T47D (cell line): ENCODE measurements at regions not wholly inside any gene's neighbourhood (a gene's known extent, or its start where the extent isn't known, plus 50 kb on each side); places are given as distances from the start of the nearest gene placed in this dataset.
"Not testable (repeated sequence)": the region's sequence is repeated elsewhere in the genome, so short reads cannot be mapped to it uniquely, and the experiment has no call there.

Experiments used
- DNase-seq, 2 experiments: peaks; one replicate each; pipeline versions ENCODE4 v3.0.0 to v3.0.0-alpha.2; 2011 to 2012; ENCODE audit warnings: low read depth in 1 of 2, low spot score in 1 of 2
- JUND ChIP-seq: IDR thresholded peaks from 2 replicates; pipeline ENCODE4 v1.6.1; 2012; ENCODE audit warnings: low read depth
- in situ Hi-C: cut with HindIII; loops from 2 replicates; pipeline ENCODE4 v1.10.0; 2016; ENCODE audit warnings: low sequenced_read_pairs, low pct_unique_long_range_greater_than_20kb

DNA sequence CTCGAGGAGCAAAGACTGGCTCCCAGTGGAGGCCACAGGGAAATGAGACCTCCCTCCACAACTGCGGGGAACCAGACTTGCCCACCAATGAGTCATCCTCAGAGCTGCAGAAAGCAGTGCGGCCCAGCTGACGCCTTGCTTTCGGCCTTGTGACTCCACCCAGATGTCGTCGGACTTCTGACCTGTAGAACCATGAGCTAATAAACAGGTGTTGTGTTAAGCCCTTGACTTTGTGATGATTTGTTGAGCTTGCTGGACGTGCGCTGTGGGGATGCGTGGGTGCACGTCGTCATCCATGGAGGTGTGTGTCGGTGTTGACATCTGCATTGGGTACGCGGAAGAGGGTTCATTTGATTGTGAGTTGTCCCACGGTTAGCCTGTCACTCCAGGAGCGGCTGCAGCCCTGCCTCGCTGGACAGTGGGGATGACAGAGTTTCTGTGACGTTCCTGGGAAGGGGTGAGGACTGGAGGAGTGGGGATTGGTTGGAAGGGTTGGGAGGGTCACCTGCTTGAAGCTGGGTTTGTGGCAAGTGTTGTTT, 154.1 kb downstream of the SH3BP4 start:
- no peak for TF ChIP-seq JUND
- no peak for DNase-seq
- in situ Hi-C loops: no loop called here

DNA sequence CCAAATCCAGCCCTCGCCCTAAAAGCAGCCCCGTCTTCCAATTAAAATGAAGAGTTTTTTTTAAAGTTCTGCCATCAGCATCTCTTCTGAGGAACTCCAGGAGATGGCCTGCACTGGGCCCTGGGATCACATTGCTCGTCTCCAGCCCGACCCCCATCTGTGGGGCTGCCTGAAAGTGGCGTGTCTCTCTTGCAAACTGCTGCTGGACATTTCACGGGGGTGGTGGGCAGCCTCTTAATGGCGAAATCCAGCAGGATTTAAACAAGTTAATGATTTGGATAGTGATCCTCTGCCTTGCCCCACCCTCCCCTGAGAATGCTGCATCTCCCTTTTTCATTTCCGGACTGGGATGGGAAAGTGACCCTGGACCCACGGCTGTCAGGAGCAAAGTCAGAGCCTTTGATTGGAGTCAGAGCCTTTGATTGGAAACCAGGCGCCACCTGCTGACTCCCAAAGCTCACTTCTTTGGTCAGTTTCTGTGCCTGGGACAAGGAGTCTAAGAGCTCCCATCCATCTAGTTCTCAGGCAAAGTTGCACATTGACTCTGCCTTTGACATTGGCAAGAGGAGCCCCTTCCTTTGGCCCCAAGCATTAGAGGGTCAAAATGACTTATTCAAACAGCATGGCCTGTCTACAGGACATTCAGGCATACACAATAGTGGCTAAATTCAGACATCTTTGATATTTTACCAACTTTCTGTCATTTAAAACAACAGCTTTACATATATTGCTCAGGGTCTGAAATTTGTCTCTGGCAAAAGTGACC, 155.2 kb downstream of the SH3BP4 start:
- TF ChIP-seq JUND: no peak
- in situ Hi-C loops: no loop called here
- DNase-seq: peak; percentile 60 to 79

DNA sequence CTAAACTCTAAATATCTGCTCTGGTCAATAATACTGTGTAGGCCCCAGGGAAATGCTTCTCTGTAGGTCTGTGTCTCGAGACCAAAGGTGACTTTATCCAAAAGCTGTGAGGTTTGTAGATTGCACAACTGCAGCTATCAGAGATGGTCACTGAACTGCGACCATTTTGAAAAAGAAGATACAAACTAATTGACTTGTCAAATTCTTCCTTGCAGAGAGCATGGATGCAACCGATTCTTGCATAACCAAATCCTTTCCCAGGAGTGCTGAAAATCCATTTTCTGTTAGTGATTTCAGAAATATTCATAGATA, 155.8 kb downstream of the SH3BP4 start:
- DNase-seq: no peak
- TF ChIP-seq JUND: no peak
- in situ Hi-C loops: no loop called here

DNA sequence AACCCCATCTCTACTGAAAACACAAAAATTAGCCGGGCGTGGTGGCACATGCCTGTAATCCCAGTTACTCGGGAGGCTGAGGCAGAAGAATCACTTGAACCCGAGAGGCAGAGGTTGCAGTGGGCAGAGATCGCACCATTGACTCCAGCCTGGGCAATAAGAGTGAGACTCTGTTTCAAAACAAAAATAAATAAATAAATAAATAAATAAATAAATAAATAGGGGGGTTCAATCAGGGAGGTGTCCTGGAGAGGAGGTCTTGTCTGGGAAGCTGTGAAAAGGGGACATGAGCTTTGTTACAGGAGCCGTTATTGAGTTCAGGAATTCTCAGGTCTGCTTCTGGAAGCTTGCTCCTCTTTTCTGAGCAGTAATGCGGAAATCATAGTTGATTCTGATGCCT, 157.7 kb downstream of the SH3BP4 start:
- in situ Hi-C loops, DNase-seq: not testable (repeated sequence)

DNA sequence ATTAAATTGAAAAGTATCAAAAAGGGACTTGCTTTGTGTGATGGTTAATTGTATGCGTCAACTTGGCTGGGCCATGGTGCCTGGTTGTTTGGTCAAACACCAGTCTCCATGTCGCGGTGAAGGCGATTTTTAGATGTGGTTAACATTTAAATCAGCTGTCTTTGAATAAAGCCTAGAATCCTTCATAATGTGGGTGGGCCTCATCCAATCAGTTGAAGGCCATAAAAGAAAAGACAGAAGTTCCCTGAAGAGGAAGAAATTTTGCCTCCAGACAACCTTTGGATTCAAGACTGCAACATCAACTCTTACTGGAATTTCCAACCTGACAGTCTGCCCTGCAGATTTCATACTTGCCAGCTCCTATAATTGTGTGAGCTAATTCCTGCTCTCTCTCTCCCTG, 160.5 kb downstream of the SH3BP4 start:
- in situ Hi-C loops: no loop called here
- no peak for DNase-seq
- TF ChIP-seq JUND: no peak

DNA sequence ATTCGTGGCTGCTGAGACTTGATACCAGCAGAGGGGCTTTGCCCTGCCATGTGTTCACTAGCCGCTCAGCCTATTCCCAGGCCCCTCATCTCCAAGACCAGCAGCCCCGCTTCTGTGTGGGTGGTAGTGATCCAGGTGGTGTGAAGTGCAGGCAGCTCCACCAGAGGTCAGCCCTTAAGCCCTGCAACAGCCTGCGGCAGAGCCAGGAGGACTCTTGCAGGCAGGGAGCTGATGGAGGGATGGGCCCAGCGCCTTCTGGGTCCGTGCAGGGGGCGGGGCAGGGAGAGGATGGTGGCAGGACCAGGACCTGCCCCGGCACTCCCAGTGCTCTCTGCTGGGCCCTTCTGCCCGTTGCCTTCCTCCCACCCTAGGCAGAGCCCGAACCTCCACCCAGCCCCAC, 162.0 kb downstream of the SH3BP4 start:
- DNase-seq: no peak
- TF ChIP-seq JUND: no peak
- in situ Hi-C loops: no loop called here

DNA sequence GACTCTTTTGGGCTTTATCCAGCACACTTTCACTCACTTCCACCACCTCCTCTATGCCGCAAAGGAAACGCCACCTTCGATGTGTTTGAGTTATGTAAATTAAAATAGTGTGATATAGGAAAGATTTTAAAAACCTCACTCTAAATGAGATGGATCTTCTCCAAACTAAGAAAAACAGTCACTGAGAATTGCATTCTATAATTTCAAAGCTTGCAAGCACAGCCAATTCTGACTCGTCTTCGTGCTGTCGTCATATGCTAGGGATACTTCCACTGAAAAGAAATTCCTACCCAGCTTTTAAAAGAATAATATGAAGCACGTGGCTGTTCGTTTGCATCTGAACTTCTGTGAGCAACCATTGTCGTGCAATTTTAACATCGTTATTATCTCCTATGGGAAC, 162.5 kb downstream of the SH3BP4 start:
- in situ Hi-C loops: no loop called here
- DNase-seq: no peak
- TF ChIP-seq JUND: no peak

DNA sequence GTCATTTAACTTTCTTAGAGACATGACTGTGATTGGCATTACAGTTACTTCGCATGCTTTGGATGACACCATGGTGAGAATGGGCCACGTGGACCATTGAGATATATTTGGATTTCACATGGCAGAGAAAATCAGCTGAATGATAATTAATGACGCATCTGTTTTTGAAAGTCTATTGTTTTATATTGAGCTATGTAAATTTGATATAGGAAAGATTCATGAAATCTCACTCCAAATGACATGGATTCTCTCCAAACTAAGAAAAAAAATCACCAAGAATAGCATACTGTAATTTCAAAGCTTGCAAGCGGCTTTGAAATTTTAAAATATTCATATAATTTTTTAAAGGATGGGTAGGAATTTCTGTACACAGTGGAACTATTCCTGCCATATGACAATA, 163.7 kb downstream of the SH3BP4 start:
- in situ Hi-C loops: no loop called here
- TF ChIP-seq JUND: no peak
- no peak for DNase-seq

DNA sequence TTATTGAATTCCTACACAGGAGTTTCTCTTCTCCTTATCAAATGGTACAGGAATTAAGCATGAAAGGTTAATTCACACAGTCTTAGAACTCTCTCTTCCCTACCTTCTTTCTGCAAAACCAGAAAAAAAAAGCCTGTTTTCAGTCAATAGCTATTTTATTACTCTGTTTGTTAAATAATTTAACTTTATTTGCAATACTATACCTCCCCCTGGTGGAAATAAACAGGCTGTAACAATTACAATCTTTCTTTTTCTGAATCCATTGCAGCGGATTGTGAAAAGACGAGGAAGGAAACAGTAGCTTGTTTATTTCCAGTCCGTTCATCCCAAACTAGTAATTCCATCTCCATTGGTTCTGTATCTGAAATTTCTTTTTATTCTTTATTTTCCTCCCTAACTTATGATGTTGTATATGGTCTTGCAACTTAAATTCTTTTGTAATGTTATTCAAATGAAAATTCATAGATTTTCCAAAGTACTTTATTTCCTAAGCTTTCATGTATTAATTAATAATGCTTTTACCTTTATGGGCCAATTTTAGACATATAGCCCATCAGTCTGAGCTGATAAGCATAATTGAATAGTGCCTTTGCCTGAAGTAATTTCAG, 165.2 kb downstream of the SH3BP4 start:
- peak; percentile 14 to 46 for DNase-seq
- TF ChIP-seq JUND: no peak
- in situ Hi-C loops: no loop called here

DNA sequence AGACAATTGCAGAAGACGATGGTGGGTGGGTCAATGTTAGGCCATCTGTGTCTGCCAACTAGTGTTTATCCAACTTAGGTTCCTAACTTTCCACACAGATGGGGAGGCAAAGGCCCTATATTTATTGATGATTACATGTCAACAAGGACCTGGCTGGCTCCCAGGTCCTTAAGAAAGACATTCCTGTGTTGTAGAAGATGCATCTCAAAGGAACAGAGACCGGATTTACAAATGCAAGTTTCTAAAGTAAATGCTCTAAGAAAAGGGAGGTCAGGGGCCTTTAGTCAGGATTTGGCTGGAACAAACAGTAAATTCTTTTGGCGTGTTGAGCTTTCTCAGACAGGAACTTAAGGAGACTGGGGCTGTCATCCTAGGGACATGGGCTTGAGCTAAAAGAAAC, 175.0 kb downstream of the SH3BP4 start:
- no peak for TF ChIP-seq JUND
- in situ Hi-C loops: no loop called here

DNA sequence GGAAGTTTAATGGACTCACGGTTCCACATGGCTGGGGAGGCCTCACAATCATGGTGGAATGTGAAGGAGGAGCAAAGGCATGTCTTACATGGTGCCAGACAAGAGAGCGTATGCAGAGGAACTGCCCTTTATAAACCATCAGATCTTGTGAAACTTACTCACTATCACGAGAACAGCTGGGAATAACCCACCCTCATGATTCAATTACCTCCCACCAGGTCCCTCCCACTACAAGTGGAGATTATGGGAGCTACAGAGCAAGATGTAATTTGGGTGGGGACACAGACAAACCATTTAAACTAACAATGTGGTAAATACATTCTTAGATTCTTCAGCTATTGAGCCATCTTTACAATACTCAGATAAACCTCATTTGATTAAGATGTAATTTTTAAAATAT, 176.1 kb downstream of the SH3BP4 start:
- no peak for TF ChIP-seq JUND
- DNase-seq: no peak
- in situ Hi-C loops: no loop called here

More for the DNA sequence above, 175.0 kb downstream of the SH3BP4 start:
- no peak for DNase-seq

DNA sequence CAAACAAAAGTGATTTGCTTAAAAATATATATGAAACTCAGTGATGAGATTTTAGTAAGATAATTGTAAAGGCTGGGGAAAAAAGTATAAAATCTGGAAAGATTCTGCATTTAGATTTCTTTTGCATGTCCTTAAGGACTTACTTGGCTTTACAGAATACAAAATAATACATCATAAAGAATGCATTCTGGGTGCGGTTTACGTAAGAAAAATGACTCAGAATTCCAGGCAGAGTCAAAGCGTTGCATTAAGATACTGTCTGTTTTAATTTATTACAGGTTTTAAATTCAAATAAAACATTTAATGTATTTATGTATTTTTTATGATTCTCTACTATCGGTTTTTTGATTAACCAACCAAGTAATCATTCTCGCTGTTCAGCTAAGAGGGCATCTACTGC, 178.0 kb downstream of the SH3BP4 start:
- no peak for TF ChIP-seq JUND
- no peak for DNase-seq
- in situ Hi-C loops: no loop called here

DNA sequence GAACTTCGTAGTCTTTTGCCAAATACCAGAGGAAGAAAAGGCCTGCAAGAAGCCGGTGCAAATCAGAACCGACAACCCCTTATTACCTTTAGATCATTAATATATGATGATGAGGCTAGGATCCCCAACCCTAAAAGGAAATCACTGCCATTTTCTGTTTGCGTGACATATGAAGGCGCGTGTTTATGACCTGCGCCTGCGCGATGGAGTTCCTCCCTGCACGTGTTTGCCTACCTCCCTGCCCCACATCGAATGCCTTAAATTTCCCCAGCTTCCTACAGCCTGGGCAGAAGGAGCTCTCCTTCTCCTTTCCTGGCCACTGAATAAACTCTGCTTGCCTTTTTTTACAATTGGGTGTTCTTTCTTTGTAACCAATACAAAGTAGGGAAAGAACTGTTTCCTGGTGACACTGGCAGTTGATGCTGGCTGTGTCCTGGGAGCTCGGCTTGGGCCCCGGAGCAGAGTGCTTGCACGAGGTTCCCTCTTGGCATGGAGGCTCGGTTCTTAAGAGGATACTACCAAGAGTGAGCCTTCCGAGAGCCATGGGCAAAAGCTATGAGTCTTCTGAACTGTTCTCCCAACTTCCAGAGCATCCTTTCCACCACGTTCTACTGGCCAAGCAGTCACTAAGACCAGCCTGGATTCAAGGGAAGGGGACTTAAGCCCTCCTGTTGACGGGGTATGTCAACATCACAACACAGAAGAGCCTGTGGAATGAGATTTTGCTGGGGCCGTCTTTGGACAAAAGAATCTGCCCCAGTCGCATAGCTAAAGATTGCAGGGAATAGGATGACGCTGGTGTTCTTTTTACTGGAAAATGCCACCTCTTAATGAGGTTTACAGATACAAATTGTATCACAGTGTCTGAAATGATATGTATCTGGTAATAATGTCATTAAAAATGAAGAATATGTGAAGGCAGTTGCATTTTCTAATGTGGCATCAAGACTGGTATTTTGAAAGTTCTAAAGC, 179.8 kb downstream of the SH3BP4 start:
- no peak for TF ChIP-seq JUND
- in situ Hi-C loops: no loop called here

More for the DNA sequence above, 179.8 kb downstream of the SH3BP4 start:
- DNase-seq: no peak
